Small intestine (tissue), 7 donors: ENCODE measurements at regions not wholly inside any gene's neighbourhood (a gene's known extent, or its start where the extent isn't known, plus 50 kb on each side); places are given as distances from the start of the nearest gene placed in this dataset.
A peak's percentile ranks its signal among the peaks of the same experiment; 100 is the strongest.
"Not testable (repeated sequence)": the region's sequence is repeated elsewhere in the genome, so short reads cannot be mapped to it uniquely, and the experiment has no call there.

ENCODE experiments used
- DNase-seq, 2 donors: peaks; one replicate each; pipeline versions ENCODE4 v3.0.0 to v3.0.0-alpha.2; 2013
- FAIRE-seq: peaks from 2 replicates; lab custom pipeline; 2012; peaks lifted over from hg19 to GRCh38; lab: Jason Lieb, UNC
- H3K27ac ChIP-seq, 3 donors: one replicate each; pipeline ENCODE4 v1.5.1; 2013; ENCODE audit warnings: low read length in 2 of 3, mild to moderate bottlenecking in 2 of 3, control low read depth in 1 of 3, inconsistent platforms in 1 of 3, low read depth in 1 of 3, moderate library complexity in 1 of 3
- H3K27me3 ChIP-seq, 3 donors: one replicate each; pipeline ENCODE4 v1.6.1; 2013; ENCODE audit warnings: low read length in 3 of 3, inconsistent platforms in 1 of 3; ENCODE audit not compliant: control insufficient read depth in 3 of 3, insufficient read depth in 3 of 3
- H3K36me3 ChIP-seq, 3 donors: one replicate each; pipeline ENCODE4 v1.6.1; 2013; ENCODE audit warnings: low read length in 3 of 3, inconsistent platforms in 1 of 3, low read depth in 1 of 3, mild to moderate bottlenecking in 1 of 3, moderate library complexity in 1 of 3; ENCODE audit not compliant: control insufficient read depth in 3 of 3, insufficient read depth in 2 of 3
- H3K4me1 ChIP-seq, 3 donors: one replicate each; pipeline ENCODE4 v1.6.1; 2013; ENCODE audit warnings: low read length in 2 of 3, inconsistent platforms in 1 of 3, low read depth in 1 of 3, mild to moderate bottlenecking in 1 of 3, moderate library complexity in 1 of 3; ENCODE audit not compliant: control insufficient read depth in 3 of 3, insufficient read depth in 2 of 3
- H3K4me3 ChIP-seq, 3 donors: one replicate each; pipeline ENCODE4 v1.5.1; 2013; ENCODE audit warnings: low read length in 3 of 3, control low read depth in 1 of 3, inconsistent platforms in 1 of 3, low read depth in 1 of 3, mild to moderate bottlenecking in 1 of 3, moderate library complexity in 1 of 3
- H3K9me3 ChIP-seq, 2 donors: one replicate each; pipeline ENCODE4 v1.6.1; 2013; ENCODE audit warnings: low read depth in 1 of 2, low read length in 1 of 2; ENCODE audit not compliant: control insufficient read depth in 2 of 2, insufficient read depth in 1 of 2
- WGBS, 3 donors: extraction: QIAGEN DNeasy Blood & Tissue Kit; methylation state at CpG; one replicate each; pipeline ENCODE4 v1.1.7; 2013; 5-methylcytosine and 5-hydroxymethylcytosine counted together
- donor health status: healthy with polysubstance abuse.
- donor health status: control.
- donor health status: control.
- donor health status: Bipolar disorder and iron deficiency.
- donor health status: healthy.

GRCh38 chr9:88829276-88829675, 162.0 kb upstream of the S1PR3 start:
- 44 to 60% (median 49%) methylated on average over 6 of the region's 6 CpGs for WGBS, 3 donors
- DNase-seq (no peak), FAIRE-seq (no peak)

GRCh38 chr9:88831713-88832407, 159.4 kb upstream of the S1PR3 start:
- Histone ChIP-seq H3K4me1 (no peaks in the 10 kb centered on the region), H3K27me3 (peaks cover 0 to 2% (median 0%) of the 10 kb centered on the region in 3 donors), H3K9me3 (no peaks in the 10 kb centered on the region), H3K36me3 (no peaks in the 10 kb centered on the region), H3K4me3 (no peak overlapping the region), H3K27ac (no peak overlapping the region)
- DNase-seq (no peak), FAIRE-seq (no peak)
- WGBS, 3 donors = 66 to 73% (median 72%) methylated on average over 6 of the region's 6 CpGs

More at GRCh38 chr9:88829276-88829675, 162.0 kb upstream of the S1PR3 start:
- Histone ChIP-seq H3K9me3 (no peaks in the 10 kb centered on the region), H3K4me3 (no peak overlapping the region), H3K4me1 (no peaks in the 10 kb centered on the region), H3K36me3 (no peaks in the 10 kb centered on the region), H3K27me3 (peaks cover 0 to 3% (median 0%) of the 10 kb centered on the region in 3 donors), H3K27ac (no peak overlapping the region)

GRCh38 chr9:88833946-88834345, 157.3 kb upstream of the S1PR3 start:
- Histone ChIP-seq H3K27me3 (peaks cover 0 to 2% (median 0%) of the 10 kb centered on the region in 3 donors), H3K27ac (no peak overlapping the region), H3K36me3 (no peaks in the 10 kb centered on the region), H3K9me3 (no peaks in the 10 kb centered on the region), H3K4me3 (no peak overlapping the region), H3K4me1 (no peaks in the 10 kb centered on the region)
- no peak for FAIRE-seq
- DNase-seq = no peak
- WGBS, 3 donors = 74 to 84% (median 77%) methylated on average over 1 of the region's 1 CpG

GRCh38 chr9:88835038-88835466, 156.2 kb upstream of the S1PR3 start:
- no peaks in the 10 kb centered on the region for H3K9me3 ChIP-seq
- 42 to 72% (median 50%) methylated on average over 1 of the region's 1 CpG for whole genome bisulfite sequencing, 3 donors
- no peaks in the 10 kb centered on the region for H3K4me1 ChIP-seq
- DNase-seq = peak in 1 of 2 donors; percentile 60
- H3K27me3 ChIP-seq = peaks cover 0 to 2% (median 0%) of the 10 kb centered on the region in 3 donors
- no peaks in the 10 kb centered on the region for H3K36me3 ChIP-seq
- no peak for FAIRE-seq
- no peak overlapping the region for H3K27ac ChIP-seq
- H3K4me3 ChIP-seq = no peak overlapping the region

GRCh38 chr9:88835772-88836171, 155.5 kb upstream of the S1PR3 start:
- peaks cover 0 to 2% (median 0%) of the 10 kb centered on the region in 3 donors for H3K27me3 ChIP-seq
- no peaks in the 10 kb centered on the region for H3K4me1 ChIP-seq
- no peaks in the 10 kb centered on the region for H3K9me3 ChIP-seq
- FAIRE-seq = no peak
- H3K27ac ChIP-seq = no peak overlapping the region
- H3K4me3 ChIP-seq = no peak overlapping the region
- WGBS, 3 donors = 52 to 67% (median 67%) methylated on average over 3 of the region's 3 CpGs
- H3K36me3 ChIP-seq = no peaks in the 10 kb centered on the region
- no peak for DNase-seq

- no peak for FAIRE-seq
Observed at GRCh38 chr9:88837731-88838130, 153.5 kb upstream of the S1PR3 start.

GRCh38 chr9:88849878-88850277, 141.4 kb upstream of the S1PR3 start:
- not testable (repeated sequence) for H3K36me3 ChIP-seq, H3K4me3 ChIP-seq, H3K27me3 ChIP-seq, DNase-seq, FAIRE-seq, H3K27ac ChIP-seq, H3K9me3 ChIP-seq, H3K4me1 ChIP-seq
- 87 to 91% (median 89%) methylated on average over 6 of the region's 6 CpGs for WGBS, 3 donors

More at GRCh38 chr9:88837731-88838130, 153.5 kb upstream of the S1PR3 start:
- Histone ChIP-seq H3K4me3 (no peak overlapping the region), H3K27ac (no peak overlapping the region), H3K4me1 (no peaks in the 10 kb centered on the region), H3K9me3 (no peaks in the 10 kb centered on the region), H3K27me3 (peaks cover 0 to 2% (median 0%) of the 10 kb centered on the region in 3 donors), H3K36me3 (no peaks in the 10 kb centered on the region)
- 82 to 89% (median 84%) methylated on average over 2 of the region's 2 CpGs for WGBS, 3 donors
- no peak for DNase-seq

GRCh38 chr9:88852794-88853193, 138.5 kb upstream of the S1PR3 start:
- no peak for FAIRE-seq
- Histone ChIP-seq H3K36me3 (no peaks in the 10 kb centered on the region), H3K4me3 (no peak overlapping the region), H3K9me3 (peaks cover 0 to 10% of the 10 kb centered on the region in 2 donors), H3K27me3 (peaks cover 0 to 4% (median 0%) of the 10 kb centered on the region in 3 donors), H3K4me1 (no peaks in the 10 kb centered on the region), H3K27ac (no peak overlapping the region)
- 44 to 89% (median 50%) methylated on average over 1 of the region's 1 CpG for WGBS, 3 donors
- no peak for DNase-seq
